Vagina (tissue), 2 donors: ENCODE measurements at regions not wholly inside any gene's neighbourhood (a gene's known extent, or its start where the extent isn't known, plus 50 kb on each side); places are given as distances from the start of the nearest gene placed in this dataset.
"Not testable (repeated sequence)": the region's sequence is repeated elsewhere in the genome, so short reads cannot be mapped to it uniquely, and the experiment has no call there.

Experiments
- DNase-seq, 2 donors: peaks; one replicate each; pipeline ENCODE4 v3.0.0-alpha.2; 2017; ENCODE audit errors: extremely low spot score in 2 of 2
- H3K27ac ChIP-seq: fragments of 200-600 bp; sonication (generic); one replicate; pipeline ENCODE4 v1.5.1; 2019
- H3K27me3 ChIP-seq: fragments of 200-600 bp; sonication (generic); one replicate; pipeline ENCODE4 v1.5.1; 2019
- H3K36me3 ChIP-seq, 2 donors: fragments of 200-600 bp; sonication (generic); one replicate each; pipeline ENCODE4 v1.5.1; 2017 to 2019
- H3K4me1 ChIP-seq: fragments of 200-600 bp; sonication (generic); one replicate; pipeline ENCODE4 v1.5.1; 2019
- H3K4me3 ChIP-seq, 2 donors: fragments of 200-600 bp; sonication (generic); 1 replicate in 1 of 2; 2 replicates in 1 of 2; pipeline ENCODE4 v1.5.1; 2016 to 2019
- H3K9me3 ChIP-seq: fragments of 200-600 bp; sonication (generic); one replicate; pipeline ENCODE4 v1.5.1; 2019
- CTCF ChIP-seq, 3 experiments: fragments of 450-650 bp in 2 of 3; fragments of 200-600 bp in 1 of 3; sonication (generic) in 1 of 3; IDR thresholded peaks; one replicate each; pipeline ENCODE4 v1.5.1; 2017 to 2019; ENCODE audit warnings: antibody characterized with exemption in 3 of 3, mild to moderate bottlenecking in 2 of 3, moderate library complexity in 2 of 3
- POLR2A ChIP-seq, 2 donors: fragments of 450-650 bp; IDR thresholded peaks; one replicate each; pipeline ENCODE4 v1.6.1; 2017; ENCODE audit warnings: antibody characterized with exemption in 2 of 2, mild to moderate bottlenecking in 2 of 2, moderate library complexity in 2 of 2
- POLR2AphosphoS5 ChIP-seq, 2 donors: sonication (generic); formaldehyde crosslinking; IDR thresholded peaks; one replicate each; pipeline ENCODE4 v1.9.0; 2017; ENCODE audit warnings: antibody characterized with exemption in 2 of 2, mild to moderate bottlenecking in 2 of 2, low read depth in 1 of 2; ENCODE audit not compliant: insufficient read depth in 1 of 2
- intact Hi-C: fragments of 100-400 bp; cut with DNase I; formaldehyde crosslinking; loops from one replicate; pipeline ENCODE4 v1.15.1; 2023

GRCh38 chr1:241447031-241447644, 72.4 kb downstream of the FH start:
- Histone ChIP-seq H3K9me3 (no peaks in the 10 kb centered on the region), H3K27me3 (no peaks in the 10 kb centered on the region), H3K4me1 (no peaks in the 10 kb centered on the region), H3K27ac (no peak overlapping the region), H3K4me3 (no peak overlapping the region), H3K36me3 (no peaks in the 10 kb centered on the region)
- intact Hi-C loops, result no loop called here
- DNase-seq, result no peak
- TF ChIP-seq POLR2AphosphoS5 (IDR thresholded peaks at IDR 0.05; ENCODE audit: insufficient read depth in 1 of 2, low read depth in 1 of 2), result no peak
- TF ChIP-seq CTCF (IDR thresholded peaks at IDR 0.05), result no peak
- no peak for TF ChIP-seq POLR2A (IDR thresholded peaks at IDR 0.05)

- DNase-seq, result no peak
- Histone ChIP-seq H3K9me3 (no peaks in the 10 kb centered on the region), H3K27ac (no peak overlapping the region), H3K4me3 (no peak overlapping the region), H3K36me3 (no peaks in the 10 kb centered on the region), H3K27me3 (no peaks in the 10 kb centered on the region), H3K4me1 (no peaks in the 10 kb centered on the region)
- TF ChIP-seq POLR2AphosphoS5 (IDR thresholded peaks at IDR 0.05; ENCODE audit: insufficient read depth in 1 of 2, low read depth in 1 of 2) (no peak), CTCF (IDR thresholded peaks at IDR 0.05) (no peak), POLR2A (IDR thresholded peaks at IDR 0.05) (no peak)
- intact Hi-C loops, result no loop called here
Observed at GRCh38 chr1:241444836-241445235, 74.7 kb downstream of the FH start.

GRCh38 chr1:241443561-241443960, 76.0 kb downstream of the FH start:
- no peaks in the 10 kb centered on the region for H3K36me3 ChIP-seq
- DNase-seq, result no peak
- no peak overlapping the region for H3K27ac ChIP-seq
- no peaks in the 10 kb centered on the region for H3K27me3 ChIP-seq
- H3K4me3 ChIP-seq, result no peak overlapping the region
- intact Hi-C loops, result no loop called here
- no peaks in the 10 kb centered on the region for H3K9me3 ChIP-seq
- TF ChIP-seq POLR2AphosphoS5 (IDR thresholded peaks at IDR 0.05; ENCODE audit: insufficient read depth in 1 of 2, low read depth in 1 of 2) (no peak), POLR2A (IDR thresholded peaks at IDR 0.05) (no peak), CTCF (IDR thresholded peaks at IDR 0.05) (no peak)
- no peaks in the 10 kb centered on the region for H3K4me1 ChIP-seq

GRCh38 chr1:241442686-241443085, 76.9 kb downstream of the FH start:
- H3K4me3 ChIP-seq, result no peak overlapping the region
- no peaks in the 10 kb centered on the region for H3K4me1 ChIP-seq
- H3K9me3 ChIP-seq, result no peaks in the 10 kb centered on the region
- TF ChIP-seq POLR2A (IDR thresholded peaks at IDR 0.05) (no peak), CTCF (IDR thresholded peaks at IDR 0.05) (no peak), POLR2AphosphoS5 (IDR thresholded peaks at IDR 0.05; ENCODE audit: insufficient read depth in 1 of 2, low read depth in 1 of 2) (no peak)
- no peak for DNase-seq
- intact Hi-C loops, result no loop called here
- H3K27me3 ChIP-seq, result no peaks in the 10 kb centered on the region
- H3K36me3 ChIP-seq, result no peaks in the 10 kb centered on the region
- H3K27ac ChIP-seq, result no peak overlapping the region

GRCh38 chr1:241440904-241441303, 78.7 kb downstream of the FH start:
- no peak overlapping the region for H3K27ac ChIP-seq
- intact Hi-C loops, result no loop called here
- H3K27me3 ChIP-seq, result no peaks in the 10 kb centered on the region
- no peaks in the 10 kb centered on the region for H3K4me1 ChIP-seq
- H3K4me3 ChIP-seq, result no peak overlapping the region
- H3K36me3 ChIP-seq, result no peaks in the 10 kb centered on the region
- no peaks in the 10 kb centered on the region for H3K9me3 ChIP-seq
- no peak for DNase-seq
- TF ChIP-seq POLR2AphosphoS5 (IDR thresholded peaks at IDR 0.05; ENCODE audit: insufficient read depth in 1 of 2, low read depth in 1 of 2), result no peak

- H3K27ac ChIP-seq, H3K9me3 ChIP-seq, DNase-seq, H3K4me3 ChIP-seq, intact Hi-C loops, H3K4me1 ChIP-seq, H3K36me3 ChIP-seq, H3K27me3 ChIP-seq: not testable (repeated sequence)
Observed at GRCh38 chr1:241438686-241439085, 80.9 kb downstream of the FH start.
